HG03565 (cell line): ENCODE measurements at regions not wholly inside any gene's neighbourhood (a gene's known extent, or its start where the extent isn't known, plus 50 kb on each side); places are given as distances from the start of the nearest gene placed in this dataset.

Source experiments
- ATAC-seq: cut with Tn5 transposase; IDR thresholded peaks from one replicate; pipeline ENCODE4 v1.9.1; 2021; ENCODE audit warnings: mild to moderate bottlenecking, moderate library complexity; ENCODE audit not compliant: unreplicated experiment

GRCh38 chr16:47806309-47806847, 345.2 kb downstream of the PHKB start:
- no peak for ATAC-seq

GRCh38 chr16:47787696-47788095, 326.6 kb downstream of the PHKB start:
- ATAC-seq, result no peak

GRCh38 chr16:47781673-47782072, 320.5 kb downstream of the PHKB start:
- no peak for ATAC-seq

DNA sequence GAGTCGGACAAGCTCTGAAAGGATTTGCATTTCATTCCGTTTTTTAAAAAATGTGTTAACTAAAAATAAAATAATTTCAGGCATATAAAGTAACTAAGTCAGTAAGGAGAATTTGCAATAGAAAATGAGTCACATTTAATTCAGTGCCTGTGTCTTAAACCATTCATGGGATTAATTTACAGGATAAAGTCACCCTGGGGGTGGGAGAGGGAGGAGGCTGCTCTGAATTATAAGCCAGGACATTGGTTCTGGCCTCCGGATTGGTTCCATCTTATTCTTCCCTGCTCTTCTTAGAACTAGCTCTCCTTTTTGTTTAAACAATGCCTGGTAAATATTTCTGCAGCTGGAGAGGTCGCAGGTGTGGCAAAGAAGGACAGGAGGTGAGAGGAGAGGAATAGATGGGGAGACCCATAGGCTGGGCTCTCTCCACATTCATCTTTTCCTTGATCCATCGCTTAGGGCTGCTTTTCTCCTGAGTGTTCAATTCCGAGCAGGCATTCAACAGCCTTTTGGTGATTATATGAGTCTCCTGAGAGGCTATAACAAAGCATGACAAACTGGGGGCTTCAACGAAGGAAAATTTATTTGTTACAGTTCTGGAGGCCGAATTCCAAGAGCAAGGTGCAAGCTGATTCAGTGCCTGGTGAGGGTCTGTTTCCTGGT, 319.2 kb downstream of the PHKB start:
- ATAC-seq, result no peak

DNA sequence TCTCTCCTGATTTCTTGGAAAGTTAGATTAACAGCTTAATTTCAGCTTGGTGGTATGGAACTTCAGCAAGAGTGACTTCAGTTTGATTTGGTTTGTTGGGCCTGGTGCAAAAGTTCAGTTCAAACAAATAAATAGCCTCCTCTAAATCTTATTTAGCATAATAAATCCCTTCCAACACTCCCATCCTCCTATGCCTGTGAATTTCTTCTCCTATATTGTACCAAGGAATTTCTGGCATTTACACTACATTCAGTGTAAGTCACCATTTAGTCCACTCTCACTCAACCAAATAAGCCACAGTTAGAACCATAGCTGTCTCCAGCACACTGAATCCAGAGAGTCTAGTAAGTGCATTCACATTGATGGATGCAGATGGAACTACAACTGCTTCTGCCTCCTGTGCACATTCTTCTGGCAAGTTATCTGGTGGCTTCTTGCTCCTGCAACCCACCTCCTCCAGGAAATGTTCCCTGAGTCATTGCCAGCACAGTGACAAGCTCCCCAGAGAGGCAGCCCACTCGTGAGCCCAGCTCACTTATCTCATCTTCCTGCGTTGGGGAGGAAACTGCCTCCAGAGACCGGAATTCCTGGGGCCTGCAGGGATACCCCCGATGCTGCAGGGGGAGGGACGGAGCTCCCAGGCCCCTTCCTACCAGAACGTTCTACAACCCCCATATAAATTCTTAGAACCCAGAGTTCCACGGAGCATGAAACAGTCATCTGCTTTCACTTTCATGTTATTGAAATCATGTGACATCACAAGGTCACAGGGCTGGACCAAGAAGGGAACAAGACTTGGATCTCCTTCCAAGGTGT, 318.3 kb downstream of the PHKB start:
- ATAC-seq, result no peak

DNA sequence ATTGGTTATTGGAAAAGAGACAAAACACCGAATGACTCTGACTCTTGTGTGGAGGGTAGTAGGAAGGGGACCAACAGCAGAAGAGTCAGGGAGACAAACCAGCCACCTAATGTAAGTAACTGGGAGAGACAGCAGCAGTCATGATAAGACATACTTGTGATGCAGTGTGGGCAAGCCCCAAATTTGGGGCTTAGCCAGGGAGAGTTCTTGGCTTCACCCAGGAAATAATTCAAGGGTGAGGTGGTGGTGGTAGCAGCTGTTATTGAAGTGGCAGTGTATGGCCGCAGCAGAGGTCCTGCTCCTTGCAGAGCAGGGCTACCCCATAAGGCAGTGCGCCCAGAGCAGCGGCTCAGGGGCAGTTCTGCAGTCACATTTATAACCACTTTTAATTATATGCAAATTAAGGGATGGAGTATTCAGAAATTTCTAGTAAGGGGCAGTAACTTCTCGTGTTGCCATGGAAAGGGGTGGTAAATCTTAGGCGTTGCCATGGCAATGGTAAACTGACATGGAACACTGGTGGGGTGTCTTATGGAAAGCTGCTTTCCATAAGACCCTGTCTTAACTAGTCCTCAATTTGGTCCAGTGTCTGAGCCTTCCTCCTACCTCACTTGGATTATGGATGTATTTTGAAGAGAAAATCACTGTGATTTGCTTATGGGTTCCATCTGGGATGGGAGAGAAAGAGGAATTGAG, 317.1 kb downstream of the PHKB start:
- ATAC-seq, result no peak

DNA sequence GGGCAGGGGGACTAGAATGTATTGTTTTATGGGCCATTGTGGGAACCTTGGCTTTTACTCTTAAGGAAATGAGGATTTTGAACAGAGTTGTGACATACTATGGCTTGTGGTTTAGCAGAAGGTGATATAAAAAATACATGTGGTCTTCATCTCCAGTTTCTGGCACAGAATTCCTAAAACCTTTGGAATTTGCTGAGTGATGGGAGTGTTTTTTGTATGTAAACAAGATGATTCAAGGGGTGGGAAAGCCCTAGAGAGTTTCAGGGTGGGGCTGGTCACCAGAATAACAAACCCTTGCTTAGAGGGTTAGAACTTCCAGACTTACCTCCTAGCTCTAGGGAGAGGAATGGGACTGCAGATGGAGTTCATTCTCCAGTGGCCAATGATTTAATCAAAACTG, 316.1 kb downstream of the PHKB start:
- no peak for ATAC-seq

DNA sequence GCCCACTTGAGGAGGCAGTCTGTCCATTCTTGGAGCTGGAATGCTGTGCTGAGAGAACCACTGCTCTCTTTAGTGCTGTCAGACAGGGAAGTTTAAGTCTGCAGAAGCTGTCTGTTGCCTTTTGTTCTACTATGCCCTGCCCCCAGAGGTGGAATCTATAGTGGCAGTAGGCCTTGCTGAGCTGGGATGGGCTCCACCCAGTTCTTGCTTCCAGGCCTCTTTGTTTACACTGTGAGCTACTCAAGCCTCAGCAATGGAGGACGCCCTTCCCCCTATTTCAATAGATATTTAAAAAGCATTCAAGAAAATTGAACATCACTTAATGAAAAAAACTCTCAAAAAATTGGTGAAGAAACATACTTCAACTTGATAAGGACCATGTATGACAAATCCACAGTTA, 313.5 kb downstream of the PHKB start:
- no peak for ATAC-seq

- ATAC-seq, result no peak
These were observed 292.5 kb downstream of the PHKB start for GRCh38 chr16:47753659-47754058.
